Peyer's patch (tissue), 4 donors: ENCODE measurements at regions not wholly inside any gene's neighbourhood (a gene's known extent, or its start where the extent isn't known, plus 50 kb on each side); places are given as distances from the start of the nearest gene placed in this dataset.

Experiments used
- POLR2A ChIP-seq, 2 donors: fragments of 450-650 bp; IDR thresholded peaks; one replicate each; pipeline ENCODE4 v1.5.1; 2017; ENCODE audit warnings: antibody characterized with exemption in 2 of 2, mild to moderate bottlenecking in 2 of 2, moderate library complexity in 2 of 2
- TF ChIP-seq, protein P1 (sequence below), 6 experiments: fragments of 450-650 bp in 4 of 6; fragments of 200-600 bp in 2 of 6; sonication (generic) in 1 of 6; IDR thresholded peaks; one replicate each; pipeline ENCODE4 v1.5.1; 2017 to 2019; ENCODE audit warnings: antibody characterized with exemption in 6 of 6, mild to moderate bottlenecking in 3 of 6, moderate library complexity in 1 of 6

- TF ChIP-seq, protein P1, sequence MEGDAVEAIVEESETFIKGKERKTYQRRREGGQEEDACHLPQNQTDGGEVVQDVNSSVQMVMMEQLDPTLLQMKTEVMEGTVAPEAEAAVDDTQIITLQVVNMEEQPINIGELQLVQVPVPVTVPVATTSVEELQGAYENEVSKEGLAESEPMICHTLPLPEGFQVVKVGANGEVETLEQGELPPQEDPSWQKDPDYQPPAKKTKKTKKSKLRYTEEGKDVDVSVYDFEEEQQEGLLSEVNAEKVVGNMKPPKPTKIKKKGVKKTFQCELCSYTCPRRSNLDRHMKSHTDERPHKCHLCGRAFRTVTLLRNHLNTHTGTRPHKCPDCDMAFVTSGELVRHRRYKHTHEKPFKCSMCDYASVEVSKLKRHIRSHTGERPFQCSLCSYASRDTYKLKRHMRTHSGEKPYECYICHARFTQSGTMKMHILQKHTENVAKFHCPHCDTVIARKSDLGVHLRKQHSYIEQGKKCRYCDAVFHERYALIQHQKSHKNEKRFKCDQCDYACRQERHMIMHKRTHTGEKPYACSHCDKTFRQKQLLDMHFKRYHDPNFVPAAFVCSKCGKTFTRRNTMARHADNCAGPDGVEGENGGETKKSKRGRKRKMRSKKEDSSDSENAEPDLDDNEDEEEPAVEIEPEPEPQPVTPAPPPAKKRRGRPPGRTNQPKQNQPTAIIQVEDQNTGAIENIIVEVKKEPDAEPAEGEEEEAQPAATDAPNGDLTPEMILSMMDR (IDR thresholded peaks at IDR 0.05): no peak
- TF ChIP-seq POLR2A (IDR thresholded peaks at IDR 0.05): no peak
These were observed 1676.0 kb upstream of the RAG2 start for GRCh38 chr11:38274031-38274430.
